RWPE2 (cell line): ENCODE measurements at regions not wholly inside any gene's neighbourhood (a gene's known extent, or its start where the extent isn't known, plus 50 kb on each side); places are given as distances from the start of the nearest gene placed in this dataset.

Experiments used
- ATAC-seq: fragments of 200-7000 bp; cut with Tn5 transposase; 3 replicates; pipeline ENCODE4 v1.9.1; 2021; ENCODE audit warnings: low read depth
- DNase-seq: peaks from one replicate; pipeline ENCODE4 v3.0.0-alpha.2; 2020; ENCODE audit warnings: low spot score
- H3K27ac ChIP-seq: fragments of 450-650 bp; 2 replicates; pipeline ENCODE4 v1.5.1; 2017; ENCODE audit warnings: mild to moderate bottlenecking; ENCODE audit not compliant: poor library complexity, severe bottlenecking
- H3K27me3 ChIP-seq: fragments of 250-450 bp; sonication (Bioruptor Pico); 2 replicates; pipeline ENCODE4 v1.5.1; 2021; ENCODE audit warnings: mild to moderate bottlenecking, moderate library complexity; ENCODE audit not compliant: insufficient read depth, poor library complexity, severe bottlenecking
- H3K36me3 ChIP-seq: fragments of 250-450 bp; sonication (Bioruptor Pico); 2 replicates; pipeline ENCODE4 v1.5.1; 2020; ENCODE audit warnings: low read depth, mild to moderate bottlenecking, moderate library complexity
- H3K4me1 ChIP-seq: fragments of 250-450 bp; sonication (Bioruptor Pico); 2 replicates; pipeline ENCODE4 v1.5.1; 2021; ENCODE audit warnings: mild to moderate bottlenecking, moderate library complexity; ENCODE audit not compliant: insufficient read depth, poor library complexity, severe bottlenecking
- H3K4me3 ChIP-seq: fragments of 250-450 bp; sonication (Bioruptor Pico); 2 replicates; pipeline ENCODE4 v1.5.1; 2021; ENCODE audit warnings: mild to moderate bottlenecking, moderate library complexity; ENCODE audit not compliant: severe bottlenecking
- H3K9me3 ChIP-seq: fragments of 250-450 bp; sonication (Bioruptor Pico); 2 replicates; pipeline ENCODE4 v1.5.1; 2021; ENCODE audit warnings: mild to moderate bottlenecking, moderate library complexity; ENCODE audit not compliant: severe bottlenecking
- CTCF ChIP-seq: fragments of 450-650 bp; IDR thresholded peaks from one replicate; pipeline ENCODE4 v1.5.1; 2017; ENCODE audit warnings: mild to moderate bottlenecking, moderate library complexity; ENCODE audit not compliant: poor library complexity, severe bottlenecking

GRCh38 chr13:33745370-33746324 lies 72.3 kb upstream of the RFC3 start:
- DNase-seq (no peak), ATAC-seq (no peak)
- TF ChIP-seq CTCF = no peak
- no peak overlapping the region for H3K4me3 ChIP-seq
- no peaks in the 10 kb centered on the region for H3K9me3 ChIP-seq
- no peaks in the 10 kb centered on the region for H3K36me3 ChIP-seq
- no peaks in the 10 kb centered on the region for H3K4me1 ChIP-seq
- no peak overlapping the region for H3K27ac ChIP-seq
- no peaks in the 10 kb centered on the region for H3K27me3 ChIP-seq

- H3K4me3 ChIP-seq = no peak overlapping the region
- no peak for ATAC-seq
- no peaks in the 10 kb centered on the region for H3K9me3 ChIP-seq
- no peak overlapping the region for H3K27ac ChIP-seq
- H3K4me1 ChIP-seq = no peaks in the 10 kb centered on the region
- H3K27me3 ChIP-seq = no peaks in the 10 kb centered on the region
- no peak for TF ChIP-seq CTCF
- DNase-seq = no peak
- no peaks in the 10 kb centered on the region for H3K36me3 ChIP-seq
These were observed 71.1 kb upstream of the RFC3 start for GRCh38 chr13:33746867-33747266.

DNA sequence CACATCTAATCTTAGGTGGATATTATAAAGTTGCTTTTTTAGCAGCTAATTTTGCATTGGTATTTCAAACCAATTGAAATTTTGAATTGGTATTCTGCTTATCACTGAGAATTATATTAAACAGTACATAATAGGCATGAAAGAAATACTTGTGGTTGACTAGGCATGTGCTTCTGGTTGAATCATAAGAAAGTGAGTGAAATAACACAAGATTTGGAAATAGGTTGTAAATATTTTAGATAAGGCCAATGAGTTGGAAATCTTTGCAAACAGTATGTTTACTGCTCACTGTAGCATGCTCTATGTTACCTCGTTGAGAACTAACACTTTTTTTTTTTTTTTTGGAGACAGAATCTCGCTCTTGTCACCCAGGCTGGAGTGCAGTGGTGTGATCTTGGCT lies 66.8 kb upstream of the RFC3 start:
- ATAC-seq (0 out of 3 replicates have a peak, but pooled peaks have one; percentile 17), DNase-seq (no peak)
- Histone ChIP-seq H3K27ac (no peak overlapping the region), H3K36me3 (no peaks in the 10 kb centered on the region), H3K4me3 (no peak overlapping the region), H3K4me1 (no peaks in the 10 kb centered on the region), H3K9me3 (no peaks in the 10 kb centered on the region), H3K27me3 (no peaks in the 10 kb centered on the region)
- no peak for TF ChIP-seq CTCF

DNA sequence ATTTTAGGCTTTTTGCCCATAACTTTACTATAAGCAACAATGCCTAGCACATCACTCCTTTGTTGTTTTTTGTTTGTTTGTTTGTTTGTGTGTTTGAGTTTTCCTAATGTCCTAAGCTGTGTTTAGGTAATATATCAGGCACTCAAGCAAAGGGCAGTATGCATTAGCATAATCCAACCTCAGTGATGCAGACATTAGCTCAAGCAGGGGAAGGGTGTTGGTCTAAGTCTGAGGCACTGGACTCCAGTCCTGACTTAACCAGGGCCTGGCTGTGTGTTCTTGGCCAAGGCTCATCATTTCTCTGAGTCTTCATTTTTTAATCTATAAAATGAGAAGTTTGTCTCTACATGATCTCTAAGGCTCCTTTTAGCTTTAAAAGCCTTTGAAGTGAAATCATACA lies 65.9 kb upstream of the RFC3 start:
- Histone ChIP-seq H3K36me3 (no peaks in the 10 kb centered on the region), H3K4me1 (no peaks in the 10 kb centered on the region), H3K4me3 (no peak overlapping the region), H3K9me3 (no peaks in the 10 kb centered on the region), H3K27me3 (no peaks in the 10 kb centered on the region), H3K27ac (no peak overlapping the region)
- ATAC-seq (no peak), DNase-seq (no peak)
- no peak for TF ChIP-seq CTCF

DNA sequence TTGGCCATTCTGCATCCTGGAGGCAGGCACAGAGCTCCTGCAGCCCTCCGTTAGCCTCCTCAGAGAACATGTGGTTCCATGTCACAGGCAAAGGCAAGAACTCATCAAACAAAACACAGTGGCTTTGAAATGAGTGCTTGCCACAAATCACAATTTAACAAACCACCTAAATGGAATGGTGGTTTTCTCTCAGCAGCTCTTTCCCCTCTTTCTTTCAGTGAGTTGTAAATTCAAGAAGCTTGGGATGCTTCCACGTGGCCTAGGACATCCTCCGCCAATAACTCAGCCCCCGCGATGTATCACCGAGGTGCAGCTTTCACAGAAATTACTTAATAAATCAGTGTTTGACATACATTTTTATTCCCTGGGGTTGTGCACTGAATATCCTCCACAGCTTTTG lies 65.4 kb upstream of the RFC3 start:
- no peaks in the 10 kb centered on the region for H3K36me3 ChIP-seq
- no peak overlapping the region for H3K4me3 ChIP-seq
- no peaks in the 10 kb centered on the region for H3K9me3 ChIP-seq
- no peaks in the 10 kb centered on the region for H3K27me3 ChIP-seq
- no peak for DNase-seq
- no peak for ATAC-seq
- no peak overlapping the region for H3K27ac ChIP-seq
- no peaks in the 10 kb centered on the region for H3K4me1 ChIP-seq
- no peak for TF ChIP-seq CTCF
